OCI-LY7 (cell line): ENCODE measurements at regions not wholly inside any gene's neighbourhood (a gene's known extent, or its start where the extent isn't known, plus 50 kb on each side); places are given as distances from the start of the nearest gene placed in this dataset.

ENCODE experiments used
- EZH2phosphoT487 ChIP-seq: fragments of 200-600 bp; sonication (generic); IDR thresholded peaks from 2 replicates; pipeline ENCODE4 v1.6.1; 2018; ENCODE audit warnings: low read depth, borderline replicate concordance, mild to moderate bottlenecking, mixed run types, antibody characterized with exemption, low read length, moderate library complexity, mixed read lengths
- TF ChIP-seq, protein P1 (sequence below): fragments of 200-600 bp; sonication (generic); conservative IDR thresholded peaks from 2 replicates; pipeline ENCODE4 v1.5.1; 2014; ENCODE audit warnings: mild to moderate bottlenecking, antibody characterized with exemption, low read length, moderate library complexity, mixed read lengths

DNA sequence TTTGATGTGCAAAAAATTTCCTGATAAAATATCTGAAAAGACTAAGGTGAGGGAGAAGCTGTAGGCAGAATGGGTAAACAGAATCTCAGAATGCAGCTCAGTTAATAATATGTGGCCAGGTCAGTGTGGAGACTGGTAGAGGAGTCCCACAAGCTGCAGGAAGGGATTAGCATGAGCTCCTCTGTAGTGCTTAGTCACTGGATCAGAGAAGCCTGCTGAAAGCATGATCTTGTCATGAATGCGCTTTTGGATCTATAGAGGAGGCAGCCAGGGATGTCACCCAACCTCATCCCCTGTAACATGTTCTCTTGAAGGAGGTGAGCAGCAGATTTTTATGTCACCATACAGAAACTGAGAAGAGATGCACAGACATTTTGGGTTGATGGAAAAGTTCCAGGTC, 1035.3 kb upstream of the GBE1 start:
- TF ChIP-seq, protein P1, sequence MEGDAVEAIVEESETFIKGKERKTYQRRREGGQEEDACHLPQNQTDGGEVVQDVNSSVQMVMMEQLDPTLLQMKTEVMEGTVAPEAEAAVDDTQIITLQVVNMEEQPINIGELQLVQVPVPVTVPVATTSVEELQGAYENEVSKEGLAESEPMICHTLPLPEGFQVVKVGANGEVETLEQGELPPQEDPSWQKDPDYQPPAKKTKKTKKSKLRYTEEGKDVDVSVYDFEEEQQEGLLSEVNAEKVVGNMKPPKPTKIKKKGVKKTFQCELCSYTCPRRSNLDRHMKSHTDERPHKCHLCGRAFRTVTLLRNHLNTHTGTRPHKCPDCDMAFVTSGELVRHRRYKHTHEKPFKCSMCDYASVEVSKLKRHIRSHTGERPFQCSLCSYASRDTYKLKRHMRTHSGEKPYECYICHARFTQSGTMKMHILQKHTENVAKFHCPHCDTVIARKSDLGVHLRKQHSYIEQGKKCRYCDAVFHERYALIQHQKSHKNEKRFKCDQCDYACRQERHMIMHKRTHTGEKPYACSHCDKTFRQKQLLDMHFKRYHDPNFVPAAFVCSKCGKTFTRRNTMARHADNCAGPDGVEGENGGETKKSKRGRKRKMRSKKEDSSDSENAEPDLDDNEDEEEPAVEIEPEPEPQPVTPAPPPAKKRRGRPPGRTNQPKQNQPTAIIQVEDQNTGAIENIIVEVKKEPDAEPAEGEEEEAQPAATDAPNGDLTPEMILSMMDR = no peak
- no peak for TF ChIP-seq EZH2phosphoT487
